Germinal center (tissue), 1 donor: ENCODE measurements at regions not wholly inside any gene's neighbourhood (a gene's known extent, or its start where the extent isn't known, plus 50 kb on each side); places are given as distances from the start of the nearest gene placed in this dataset.

Experiments
- DNase-seq: peaks from one replicate; pipeline ENCODE4 v3.0.0; 2012; ENCODE audit warnings: mixed read lengths, low spot score

- DNase-seq, result no peak
These were observed 52.0 kb upstream of the GRAMD1B start for GRCh38 chr11:123378096-123378495.

DNA sequence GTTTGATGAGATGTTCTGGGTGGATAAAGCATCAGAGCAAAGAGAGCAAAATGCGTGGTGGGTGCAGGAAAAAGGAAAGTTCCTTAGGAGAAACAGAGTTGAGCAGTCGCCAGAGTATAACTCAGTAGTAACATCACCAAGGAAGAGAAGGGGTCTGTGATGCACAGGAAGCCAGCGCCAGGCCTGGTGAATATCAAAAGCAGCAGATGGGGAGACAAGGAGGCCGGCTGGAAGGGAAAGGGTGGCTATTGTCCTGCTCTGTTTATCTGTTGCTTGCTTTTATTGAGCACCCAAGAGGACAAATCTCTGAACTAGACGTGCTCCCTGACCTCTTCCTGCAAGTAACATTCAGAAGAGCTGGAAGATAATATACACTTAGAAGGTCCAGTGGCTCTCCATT is 52.7 kb upstream of the GRAMD1B start:
- DNase-seq, result no peak

DNA sequence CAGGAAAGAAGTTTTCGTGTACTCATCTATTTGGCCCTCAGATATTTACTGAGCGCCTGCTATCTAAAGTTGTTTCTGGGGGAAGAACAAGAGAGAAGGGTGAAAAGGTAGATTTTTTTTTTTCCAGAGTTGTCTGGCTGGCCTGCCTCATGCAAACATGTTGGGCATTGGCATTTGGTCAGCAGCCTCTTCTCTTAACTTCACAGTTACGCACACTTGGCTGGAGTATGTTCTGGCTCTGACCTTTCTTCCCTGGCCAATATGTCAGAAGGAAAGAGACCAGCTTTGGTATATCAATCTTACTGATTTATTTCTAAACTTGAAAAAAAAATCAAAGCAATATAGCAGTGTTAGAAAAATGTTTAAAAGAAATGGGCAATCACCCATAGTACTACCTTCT is 54.2 kb upstream of the GRAMD1B start:
- DNase-seq, result no peak

- DNase-seq, result no peak
These were observed 55.5 kb upstream of the GRAMD1B start for GRCh38 chr11:123374622-123374968.

DNA sequence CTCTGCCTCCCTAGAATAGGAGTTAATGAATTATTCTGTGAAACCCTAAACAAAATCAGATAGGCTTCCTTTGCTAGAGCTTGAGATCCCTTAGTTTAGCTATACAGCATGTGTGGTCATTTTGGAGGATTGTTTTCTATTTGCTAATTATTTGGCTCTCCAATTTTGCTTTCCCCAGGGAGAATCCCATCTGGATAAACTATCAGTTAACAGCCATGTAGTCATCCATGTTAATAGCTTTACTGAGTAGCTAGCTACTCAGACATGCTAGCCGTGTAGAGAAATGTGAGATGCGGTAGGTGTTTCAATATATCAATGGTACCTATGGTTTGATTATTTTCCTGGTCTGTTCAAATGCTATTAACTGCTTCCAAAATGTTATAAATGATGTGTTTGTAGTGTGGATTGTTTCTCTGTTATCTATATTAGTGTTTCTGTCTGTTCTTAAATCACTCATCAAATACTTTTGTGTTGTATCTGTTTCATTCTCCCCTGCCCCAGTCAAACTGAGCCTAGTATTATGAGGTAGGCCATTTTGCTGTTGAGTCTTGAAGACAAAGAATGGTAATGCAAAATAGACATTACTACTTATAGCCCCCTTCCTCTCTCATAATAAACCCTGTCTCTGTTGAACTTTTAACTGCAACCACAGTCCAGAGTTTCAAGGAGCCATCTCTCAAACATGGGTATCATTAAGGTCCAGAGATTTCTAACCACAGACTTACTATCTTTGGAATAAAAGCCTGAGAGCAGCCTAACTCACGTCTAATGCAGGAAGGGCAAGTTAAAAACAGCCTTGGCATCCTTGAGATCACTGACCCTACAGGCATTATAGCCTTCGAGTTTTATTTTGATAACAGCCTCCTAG is 56.1 kb upstream of the GRAMD1B start:
- DNase-seq, result no peak

DNA sequence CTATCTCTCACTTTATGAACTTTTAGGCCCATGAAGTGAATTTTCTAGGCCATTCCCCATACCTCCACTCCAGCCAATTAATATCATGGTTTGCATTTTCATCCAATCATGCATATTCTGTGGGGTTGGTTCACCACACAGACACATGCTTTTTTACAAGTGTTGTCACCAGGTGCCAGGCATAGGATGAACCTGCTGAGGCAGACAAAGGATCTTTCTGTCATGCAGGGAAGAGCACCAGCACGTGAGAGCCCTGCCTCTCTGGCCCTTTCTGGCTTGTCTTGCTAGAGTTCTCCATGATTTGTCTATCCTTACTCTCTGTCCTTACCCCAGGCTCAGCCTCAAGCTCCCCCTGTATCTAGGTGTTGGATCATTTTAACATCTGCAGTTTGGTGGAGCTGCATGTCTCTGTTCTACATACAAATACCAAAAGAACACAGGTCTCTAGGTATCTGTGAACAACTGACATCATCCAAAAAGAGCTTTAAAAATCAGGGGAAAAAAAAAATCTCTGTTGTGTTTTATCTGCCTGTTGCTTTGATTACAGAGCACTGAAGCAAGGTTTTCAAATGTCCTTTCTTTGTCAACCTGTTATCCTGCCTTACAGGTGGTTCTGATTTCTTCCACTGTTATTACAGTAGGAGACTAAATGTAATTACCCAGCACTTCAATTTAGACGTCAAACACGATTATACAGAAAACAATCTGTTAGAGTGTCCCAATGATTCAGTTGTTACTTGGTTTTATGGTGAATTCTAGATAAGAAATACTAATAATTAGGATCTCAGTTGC is 58.4 kb upstream of the GRAMD1B start:
- no peak for DNase-seq

GRCh38 chr11:123366924-123367323 is 63.1 kb upstream of the GRAMD1B start:
- no peak for DNase-seq

- DNase-seq, result no peak
These were observed 64.1 kb upstream of the GRAMD1B start for GRCh38 chr11:123365955-123366354.

- no peak for DNase-seq
These were observed 66.0 kb upstream of the GRAMD1B start for GRCh38 chr11:123364080-123364479.

GRCh38 chr11:123363556-123363955 is 66.5 kb upstream of the GRAMD1B start:
- DNase-seq, result no peak

DNA sequence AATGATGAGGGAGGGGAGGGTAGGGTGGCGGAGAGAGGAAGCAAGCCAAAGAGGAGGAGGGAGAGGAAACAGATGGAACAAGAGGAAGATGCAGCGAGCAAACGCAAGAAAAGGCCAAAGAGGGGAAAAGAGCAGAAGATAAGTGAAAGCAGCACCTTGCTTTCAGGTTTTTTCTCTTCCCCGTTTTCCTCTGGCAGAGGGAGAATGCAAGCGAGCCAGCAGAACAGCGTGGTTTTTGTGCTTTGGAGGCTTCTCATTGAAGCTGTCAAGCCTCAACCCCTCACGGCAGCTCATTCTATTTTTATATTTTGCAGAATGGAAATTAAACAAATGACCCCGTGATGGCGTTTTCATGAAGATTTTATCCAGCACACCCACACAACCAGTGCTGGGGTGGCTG is 67.1 kb upstream of the GRAMD1B start:
- peak; percentile 43 for DNase-seq

- DNase-seq, result no peak
These were observed 67.9 kb upstream of the GRAMD1B start for GRCh38 chr11:123362186-123362585.

DNA sequence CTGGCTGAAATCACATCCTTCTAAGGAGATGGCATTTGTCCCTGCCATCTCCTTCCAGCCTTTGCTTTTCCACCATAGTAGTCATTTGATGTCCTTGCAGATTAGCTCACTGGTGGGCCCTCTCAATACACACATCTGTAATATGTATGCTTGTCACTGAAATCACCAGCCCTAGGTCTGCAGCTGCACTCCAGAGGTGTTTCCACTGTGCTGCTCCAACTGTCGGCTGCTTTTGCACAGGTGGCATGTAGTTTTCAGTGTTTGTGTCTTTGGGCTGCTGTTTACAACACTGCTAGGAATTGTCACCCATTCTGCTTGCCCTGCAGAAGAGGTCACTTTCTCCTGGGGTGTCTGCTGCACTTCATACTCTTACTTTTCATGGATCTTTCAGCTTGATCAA is 69.0 kb upstream of the GRAMD1B start:
- DNase-seq, result no peak

- no peak for DNase-seq
These were observed 69.7 kb upstream of the GRAMD1B start for GRCh38 chr11:123360267-123360936.

- peak; percentile 69 for DNase-seq
These were observed 71.9 kb upstream of the GRAMD1B start for GRCh38 chr11:123357990-123358827.

DNA sequence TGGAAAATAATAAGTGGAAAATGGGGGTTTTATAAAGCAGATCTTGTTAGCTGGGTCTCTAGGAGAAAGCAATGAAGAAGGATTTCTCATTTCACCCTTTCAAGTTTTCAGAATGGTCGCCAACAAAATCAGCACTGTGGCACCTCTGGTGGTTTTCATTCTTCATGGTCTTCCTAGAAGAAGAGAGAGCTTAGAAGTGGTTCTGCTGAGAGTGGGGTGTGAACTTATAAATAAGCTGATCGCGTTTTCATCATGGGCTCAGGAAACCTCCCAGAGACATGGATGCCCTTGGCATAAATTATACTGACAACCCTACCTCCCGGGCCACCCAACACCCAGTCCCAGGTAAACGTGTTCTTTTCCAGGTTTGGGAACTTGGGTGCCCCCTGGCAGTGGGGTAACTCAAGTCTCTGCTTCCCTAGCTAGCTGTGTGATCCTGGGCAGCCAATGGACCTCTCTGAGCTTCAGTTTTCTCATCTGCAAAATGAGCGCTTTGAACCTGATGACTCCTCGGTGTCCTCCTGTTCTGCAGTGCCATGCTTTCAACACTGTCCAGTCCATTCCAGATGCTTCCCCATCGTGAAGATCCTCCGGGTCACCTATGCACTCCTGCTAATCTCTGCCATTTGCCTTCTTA is 72.6 kb upstream of the GRAMD1B start:
- DNase-seq, result no peak

DNA sequence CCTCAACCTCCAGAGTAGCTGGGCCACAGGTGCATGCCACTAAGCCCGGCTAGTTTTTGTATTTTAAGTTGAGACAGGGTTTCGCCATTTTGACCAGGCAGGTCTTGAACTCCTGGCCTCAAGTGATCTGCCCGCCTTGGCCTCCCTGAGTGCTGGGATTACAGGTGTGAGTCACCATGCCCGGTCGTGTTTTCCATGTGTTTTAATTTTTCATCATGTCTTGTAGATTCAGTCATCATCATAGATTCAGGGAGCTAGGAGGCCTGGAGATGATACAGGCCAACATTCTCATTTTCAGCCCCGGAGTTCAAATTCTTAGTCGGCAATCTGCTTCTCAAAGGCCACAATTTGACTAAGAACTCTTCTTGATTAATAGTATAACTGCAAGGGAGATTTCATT is 73.5 kb upstream of the GRAMD1B start:
- no peak for DNase-seq

DNA sequence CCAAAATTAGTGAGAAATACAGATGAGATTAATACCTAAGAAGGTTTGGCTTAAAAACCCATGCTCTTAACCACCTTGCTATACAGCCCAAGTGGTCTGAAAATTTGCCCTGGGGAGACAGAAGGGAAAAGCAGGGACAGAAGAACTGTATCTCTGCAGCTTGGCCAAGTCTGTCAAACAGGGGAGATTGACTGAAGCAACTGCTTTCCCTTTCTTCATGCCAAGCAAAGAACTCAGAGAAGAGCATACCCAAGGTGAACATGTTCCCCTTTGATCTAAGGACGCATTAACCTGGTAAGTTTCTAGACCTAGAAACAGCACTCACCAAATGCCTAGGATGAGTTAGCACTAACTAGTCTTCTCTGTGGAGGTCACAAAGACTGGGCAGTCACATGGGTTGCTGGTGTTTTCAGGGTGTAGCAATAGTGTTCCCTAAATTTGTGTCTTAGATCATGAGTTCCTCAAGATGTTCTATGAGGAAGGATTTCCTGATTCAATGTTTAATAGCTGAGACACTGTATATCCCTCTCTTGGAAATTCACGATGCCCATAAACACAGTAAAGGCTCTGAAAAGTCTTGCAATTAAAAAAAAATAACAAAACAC is 75.6 kb upstream of the GRAMD1B start:
- DNase-seq, result no peak

- DNase-seq, result no peak
These were observed 78.7 kb upstream of the GRAMD1B start for GRCh38 chr11:123351375-123351774.

DNA sequence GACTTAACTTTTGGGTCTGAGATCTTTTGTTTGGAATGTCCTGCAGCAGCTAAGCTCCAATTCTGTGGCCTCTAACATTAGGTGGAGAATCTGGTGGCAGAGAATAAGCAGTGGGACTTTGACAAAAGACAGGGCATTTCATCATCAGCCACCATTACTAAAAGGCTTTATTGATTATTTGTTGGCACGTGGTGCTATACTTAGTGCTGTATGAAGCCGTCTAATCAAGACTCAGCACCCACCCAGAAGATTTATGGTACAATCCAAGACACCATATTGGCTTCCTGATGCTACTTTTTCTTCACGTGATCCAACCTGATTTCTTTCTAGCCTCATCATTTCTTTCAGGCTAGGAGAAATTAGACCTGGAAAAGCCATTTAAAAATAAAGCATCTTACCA is 80.7 kb upstream of the GRAMD1B start:
- DNase-seq, result no peak

GRCh38 chr11:123344790-123345357 is 85.2 kb upstream of the GRAMD1B start:
- DNase-seq, result no peak
